HEK293 (cell line): ENCODE measurements at regions not wholly inside any gene's neighbourhood (a gene's known extent, or its start where the extent isn't known, plus 50 kb on each side); places are given as distances from the start of the nearest gene placed in this dataset.

ENCODE experiments used
- CTCF ChIA-PET: fragments of 350-600 bp; formaldehyde crosslinking; extraction: SDS; loops from one replicate; lab custom pipeline; 2021; ENCODE audit warnings: antibody characterized with exemption; lab: Yijun Ruan, JAX
- POLR2A ChIA-PET: fragments of 300-600 bp; formaldehyde crosslinking; extraction: SDS; loops from one replicate; lab custom pipeline; 2020; ENCODE audit warnings: antibody characterized with exemption, inconsistent platforms; lab: Yijun Ruan, JAX
- H3K27ac ChIP-seq: fragments of 200-500 bp; sonication (Bioruptor generic); 2 replicates; pipeline ENCODE4 v1.5.1; 2014; ENCODE audit warnings: low read depth, low read length, control low read depth, inconsistent platforms; ENCODE audit errors: extremely low read depth
- H3K36me3 ChIP-seq, 2 experiments: fragments of 200-500 bp in 1 of 2; sonication (Bioruptor generic) in 1 of 2; 1 replicate in 1 of 2; 2 replicates in 1 of 2; pipeline ENCODE4 v1.5.1; 2014 to 2017; ENCODE audit warnings: inconsistent platforms in 2 of 2, low read length in 2 of 2; ENCODE audit not compliant: control insufficient read depth in 2 of 2, insufficient read depth in 1 of 2
- H3K4me1 ChIP-seq: fragments of 200-500 bp; sonication (Bioruptor generic); 2 replicates; pipeline ENCODE4 v1.5.1; 2014; ENCODE audit warnings: mild to moderate bottlenecking, low read length, inconsistent platforms; ENCODE audit not compliant: control insufficient read depth, insufficient read depth
- H3K4me3 ChIP-seq: 2 replicates; pipeline ENCODE4 v1.5.1; 2011; ENCODE audit warnings: low read depth, mild to moderate bottlenecking, control low read depth, low read length, moderate library complexity
- H3K9me3 ChIP-seq: fragments of 200-500 bp; sonication (Bioruptor generic); 2 replicates; pipeline ENCODE4 v1.5.1; 2014; ENCODE audit warnings: low read depth, low read length, inconsistent platforms; ENCODE audit not compliant: control insufficient read depth, insufficient read depth
- BCL11B ChIP-seq: fragments of 450-650 bp; formaldehyde crosslinking; IDR thresholded peaks from 2 replicates; pipeline ENCODE4 v1.5.1; 2016; ENCODE audit warnings: low read depth, missing biosample characterization, missing genetic modification characterization
- BCL6B ChIP-seq: fragments of 450-650 bp; formaldehyde crosslinking; IDR thresholded peaks from 2 replicates; pipeline ENCODE4 v1.5.1; 2017; ENCODE audit warnings: missing biosample characterization, missing genetic modification characterization
- GLI4 ChIP-seq: fragments of 450-650 bp; formaldehyde crosslinking; IDR thresholded peaks from 2 replicates; pipeline ENCODE4 v1.5.1; 2016; ENCODE audit warnings: missing biosample characterization, missing genetic modification characterization
- INSM2 ChIP-seq: fragments of 450-650 bp; formaldehyde crosslinking; IDR thresholded peaks from 2 replicates; pipeline ENCODE4 v1.5.1; 2016; ENCODE audit warnings: missing biosample characterization, missing genetic modification characterization
- REST ChIP-seq: fragments of 450-650 bp; formaldehyde crosslinking; IDR thresholded peaks from 2 replicates; pipeline ENCODE4 v1.5.1; 2016; ENCODE audit warnings: missing biosample characterization, missing genetic modification characterization
- SALL2 ChIP-seq: fragments of 450-650 bp; formaldehyde crosslinking; IDR thresholded peaks from 2 replicates; pipeline ENCODE4 v1.5.0; 2017; ENCODE audit warnings: missing biosample characterization, mild to moderate bottlenecking, missing genetic modification characterization, borderline replicate concordance
- SP3 ChIP-seq: fragments of 450-650 bp; formaldehyde crosslinking; IDR thresholded peaks from 2 replicates; pipeline ENCODE4 v1.5.1; 2016; ENCODE audit warnings: missing biosample characterization, missing genetic modification characterization
- ZBTB17 ChIP-seq: fragments of 450-650 bp; formaldehyde crosslinking; IDR thresholded peaks from 2 replicates; pipeline ENCODE4 v1.5.1; 2016; ENCODE audit warnings: missing biosample characterization, missing genetic modification characterization
- ZBTB20 ChIP-seq: fragments of 450-650 bp; formaldehyde crosslinking; IDR thresholded peaks from 2 replicates; pipeline ENCODE4 v1.5.1; 2016; ENCODE audit warnings: missing biosample characterization, missing genetic modification characterization
- ZNF114 ChIP-seq: fragments of 450-650 bp; formaldehyde crosslinking; IDR thresholded peaks from 2 replicates; pipeline ENCODE4 v1.5.0; 2017; ENCODE audit warnings: missing biosample characterization, missing genetic modification characterization
- ZNF266 ChIP-seq: fragments of 450-650 bp; formaldehyde crosslinking; IDR thresholded peaks from 2 replicates; pipeline ENCODE4 v1.5.1; 2016; ENCODE audit warnings: missing biosample characterization, missing genetic modification characterization, low read depth
- ZNF354C ChIP-seq: fragments of 450-650 bp; formaldehyde crosslinking; IDR thresholded peaks from 2 replicates; pipeline ENCODE4 v1.5.1; 2016; ENCODE audit warnings: missing biosample characterization, missing genetic modification characterization, low read depth, borderline replicate concordance
- ZNF416 ChIP-seq: fragments of 450-650 bp; formaldehyde crosslinking; IDR thresholded peaks from 2 replicates; pipeline ENCODE4 v1.5.1; 2016; ENCODE audit warnings: missing biosample characterization, missing genetic modification characterization
- ZNF423 ChIP-seq: fragments of 450-650 bp; formaldehyde crosslinking; IDR thresholded peaks from 2 replicates; pipeline ENCODE4 v1.5.1; 2016; ENCODE audit warnings: missing biosample characterization, missing genetic modification characterization
- ZNF501 ChIP-seq: fragments of 450-650 bp; formaldehyde crosslinking; IDR thresholded peaks from 2 replicates; pipeline ENCODE4 v1.5.1; 2016; ENCODE audit warnings: missing biosample characterization, missing genetic modification characterization
- ZNF571 ChIP-seq: fragments of 450-650 bp; formaldehyde crosslinking; IDR thresholded peaks from 2 replicates; pipeline ENCODE4 v1.5.0; 2017; ENCODE audit warnings: missing biosample characterization, missing genetic modification characterization
- ZNF596 ChIP-seq: fragments of 450-650 bp; IDR thresholded peaks from 2 replicates; pipeline ENCODE4 v1.5.0; 2018; ENCODE audit warnings: missing biosample characterization, mild to moderate bottlenecking, missing genetic modification characterization, moderate library complexity
- ZNF621 ChIP-seq: fragments of 450-650 bp; formaldehyde crosslinking; IDR thresholded peaks from 2 replicates; pipeline ENCODE4 v1.5.1; 2017; ENCODE audit warnings: missing biosample characterization, missing genetic modification characterization
- ZNF623 ChIP-seq: fragments of 450-650 bp; formaldehyde crosslinking; IDR thresholded peaks from 2 replicates; pipeline ENCODE4 v1.5.1; 2016; ENCODE audit warnings: missing biosample characterization, missing genetic modification characterization
- ZNF670 ChIP-seq: fragments of 450-650 bp; formaldehyde crosslinking; IDR thresholded peaks from 2 replicates; pipeline ENCODE4 v1.5.1; 2016; ENCODE audit warnings: missing biosample characterization, missing genetic modification characterization, low read depth
- ZNF704 ChIP-seq: fragments of 450-650 bp; formaldehyde crosslinking; IDR thresholded peaks from 2 replicates; pipeline ENCODE4 v1.5.1; 2016; ENCODE audit warnings: missing biosample characterization, missing genetic modification characterization
- ZNF707 ChIP-seq: fragments of 450-650 bp; formaldehyde crosslinking; IDR thresholded peaks from 2 replicates; pipeline ENCODE4 v1.5.1; 2016; ENCODE audit warnings: missing biosample characterization, missing genetic modification characterization
- ZSCAN18 ChIP-seq: fragments of 450-650 bp; formaldehyde crosslinking; IDR thresholded peaks from 2 replicates; pipeline ENCODE4 v1.5.1; 2016; ENCODE audit warnings: missing biosample characterization, missing genetic modification characterization
- ZSCAN23 ChIP-seq: fragments of 450-650 bp; formaldehyde crosslinking; IDR thresholded peaks from 2 replicates; pipeline ENCODE4 v1.5.1; 2016; ENCODE audit warnings: missing biosample characterization, missing genetic modification characterization

GRCh38 chr5:159650803-159651202 is 265.5 kb upstream of the ADRA1B start:
- TF ChIP-seq ZNF621 (no peak), ZNF501 (tag by site-specific recombination) (no peak), ZNF704 (tag by site-specific recombination) (no peak), INSM2 (tag by site-specific recombination) (no peak), ZNF114 (tag by site-specific recombination) (no peak), ZNF423 (tag by site-specific recombination) (no peak)
- TF ChIP-seq, all 188 proteins: peak for 0
- no peaks in the 10 kb centered on the region for H3K4me1 ChIP-seq
- no peaks in the 10 kb centered on the region for H3K9me3 ChIP-seq
- H3K4me3 ChIP-seq = no peak overlapping the region
- ChIA-PET POLR2A (interaction anchor here (0.6 kb wide), 1 partner anchor 38 kb away, joined by 4 read pairs; no protein-coding TSS in a partner anchor), CTCF (interaction anchor here (1.3 kb wide), 1 partner anchor 9 kb away, joined by 5 read pairs; no protein-coding TSS in a partner anchor)
- H3K36me3 ChIP-seq = no peaks in the 10 kb centered on the region
- no peak overlapping the region for H3K27ac ChIP-seq

GRCh38 chr5:159655757-159656409 is 260.4 kb upstream of the ADRA1B start:
- Histone ChIP-seq H3K27ac (no peak overlapping the region), H3K36me3 (no peaks in the 10 kb centered on the region), H3K4me1 (peaks cover 3% of the 10 kb centered on the region; the same call in 1 of the 2 replicates), H3K9me3 (no peaks in the 10 kb centered on the region), H3K4me3 (no peak overlapping the region)
- CTCF ChIA-PET = no interaction called here
- POLR2A ChIA-PET = no interaction called here
- no peak for TF ChIP-seq GLI4 (tag by site-specific recombination)
- no peak for TF ChIP-seq SALL2 (tag by site-specific recombination)
- TF ChIP-seq ZNF596 = no peak
- no peak for TF ChIP-seq ZNF670 (tag by site-specific recombination)
- no peak for TF ChIP-seq BCL11B
- no peak for TF ChIP-seq ZBTB20 (tag by site-specific recombination)
- no peak for TF ChIP-seq ZBTB17 (tag by site-specific recombination)
- no peak for TF ChIP-seq ZNF266 (tag by site-specific recombination)
- TF ChIP-seq ZNF707 = no peak

- H3K36me3 ChIP-seq = no peaks in the 10 kb centered on the region
- CTCF ChIA-PET = no interaction called here
- H3K9me3 ChIP-seq = no peaks in the 10 kb centered on the region
- H3K4me1 ChIP-seq = peaks cover 3% of the 10 kb centered on the region; the same call in 1 of the 2 replicates
- no peak overlapping the region for H3K4me3 ChIP-seq
- POLR2A ChIA-PET = no interaction called here
- H3K27ac ChIP-seq = no peak overlapping the region
- TF ChIP-seq BCL6B (tag by site-specific recombination) (no peak), SP3 (tag by site-specific recombination) (no peak), REST (no peak), ZNF623 (tag by site-specific recombination) (no peak), ZSCAN18 (tag by site-specific recombination) (no peak), ZNF416 (tag by site-specific recombination) (no peak), ZNF571 (no peak), ZSCAN23 (tag by site-specific recombination) (no peak), ZNF354C (no peak)
Observed at GRCh38 chr5:159657298-159657697, 259.0 kb upstream of the ADRA1B start.
